GM23248 (cell line): ENCODE measurements at regions not wholly inside any gene's neighbourhood (a gene's known extent, or its start where the extent isn't known, plus 50 kb on each side); places are given as distances from the start of the nearest gene placed in this dataset.

Source experiments
- EZH2 ChIP-seq: fragments of 200-600 bp; sonication (generic); IDR thresholded peaks from 2 replicates; pipeline ENCODE4 v1.6.1; 2018; ENCODE audit warnings: antibody characterized with exemption, mild to moderate bottlenecking; ENCODE audit not compliant: insufficient read depth, poor library complexity, severe bottlenecking
- EZH2phosphoT487 ChIP-seq: fragments of 200-600 bp; sonication (generic); IDR thresholded peaks from 2 replicates; pipeline ENCODE4 v1.6.1; 2018; ENCODE audit warnings: antibody characterized with exemption, moderate library complexity, mild to moderate bottlenecking, low read depth; ENCODE audit not compliant: insufficient read depth

GRCh38 chr13:64069892-64070291 lies 2654.2 kb upstream of the PCDH20 start:
- TF ChIP-seq EZH2 (no peak), EZH2phosphoT487 (no peak)
